Spinal cord (tissue), 9 donors: ENCODE measurements at regions not wholly inside any gene's neighbourhood (a gene's known extent, or its start where the extent isn't known, plus 50 kb on each side); places are given as distances from the start of the nearest gene placed in this dataset.

Source experiments
- DNase-seq, 6 donors: peaks; one replicate each; pipeline versions ENCODE4 v3.0.0 to v3.0.0-alpha.2; 2013 to 2015; ENCODE audit warnings: low spot score in 6 of 6, low read depth in 4 of 6
- H3K27ac ChIP-seq: one replicate; pipeline ENCODE4 v1.5.1; 2013; ENCODE audit warnings: low read depth, low read length, control low read depth
- H3K27me3 ChIP-seq: one replicate; pipeline ENCODE4 v1.6.1; 2013; ENCODE audit warnings: low read length; ENCODE audit not compliant: control insufficient read depth, insufficient read depth
- H3K36me3 ChIP-seq: one replicate; pipeline ENCODE4 v1.6.1; 2013; ENCODE audit warnings: low read length; ENCODE audit not compliant: control insufficient read depth, insufficient read depth
- H3K4me1 ChIP-seq: one replicate; pipeline ENCODE4 v1.6.1; 2013; ENCODE audit warnings: low read length; ENCODE audit not compliant: control insufficient read depth, insufficient read depth
- H3K4me3 ChIP-seq: one replicate; pipeline ENCODE4 v1.5.1; 2013; ENCODE audit warnings: low read depth, low read length, control low read depth
- H3K9me3 ChIP-seq: one replicate; pipeline ENCODE4 v1.6.1; 2013; ENCODE audit warnings: low read length; ENCODE audit not compliant: control insufficient read depth, insufficient read depth
- WGBS: methylation state at CpG from one replicate; pipeline ENCODE4 v1.1.5; 2013; ENCODE audit warnings: missing lambda C conversion rate; ENCODE audit not compliant: insufficient coverage; 5-methylcytosine and 5-hydroxymethylcytosine counted together
- donor health status: healthy.

GRCh38 chr2:123808243-123808642 lies 216.8 kb upstream of the CNTNAP5 start:
- no peak for DNase-seq
- H3K4me1 ChIP-seq: no peaks in the 10 kb centered on the region
- H3K4me3 ChIP-seq: no peak overlapping the region
- 100% methylated on average over 2 of the region's 2 CpGs for WGBS
- H3K27ac ChIP-seq: no peak overlapping the region
- no peaks in the 10 kb centered on the region for H3K27me3 ChIP-seq
- peaks cover 4% of the 10 kb centered on the region for H3K9me3 ChIP-seq
- no peaks in the 10 kb centered on the region for H3K36me3 ChIP-seq

DNA sequence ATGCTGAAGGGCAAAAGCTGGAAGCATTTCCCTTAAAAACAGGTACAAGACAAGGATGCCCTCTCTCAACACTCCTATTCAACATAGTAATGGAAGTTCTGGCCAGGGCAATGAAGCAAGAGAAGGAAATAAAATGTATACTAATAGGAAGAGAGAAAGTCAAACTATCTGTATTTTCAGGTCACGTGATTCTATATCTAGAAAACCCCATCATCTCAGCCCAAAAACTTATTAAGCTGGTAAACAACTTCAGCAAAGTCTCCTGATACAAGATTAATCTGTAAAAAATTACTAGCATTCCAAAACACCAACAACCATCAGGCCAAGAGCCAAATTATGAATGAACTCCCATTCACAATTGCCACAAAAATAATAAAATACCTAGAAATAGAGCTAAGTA lies 213.2 kb upstream of the CNTNAP5 start:
- no peak overlapping the region for H3K27ac ChIP-seq
- H3K36me3 ChIP-seq: no peaks in the 10 kb centered on the region
- H3K9me3 ChIP-seq: peaks cover 2% of the 10 kb centered on the region
- no peaks in the 10 kb centered on the region for H3K27me3 ChIP-seq
- no CpG with 5 or more reads among the region's 1 CpG for WGBS
- DNase-seq: no peak
- H3K4me1 ChIP-seq: no peaks in the 10 kb centered on the region
- no peak overlapping the region for H3K4me3 ChIP-seq

GRCh38 chr2:123816203-123816602 lies 208.9 kb upstream of the CNTNAP5 start:
- Histone ChIP-seq H3K27me3 (no peaks in the 10 kb centered on the region), H3K4me3 (no peak overlapping the region), H3K36me3 (no peaks in the 10 kb centered on the region), H3K27ac (no peak overlapping the region), H3K9me3 (no peaks in the 10 kb centered on the region), H3K4me1 (no peaks in the 10 kb centered on the region)
- DNase-seq: peak in 2 of 6 donors; percentile 22 to 38
- WGBS: no CpG with 5 or more reads among the region's 1 CpG

- H3K36me3 ChIP-seq: no peaks in the 10 kb centered on the region
- H3K27ac ChIP-seq: no peak overlapping the region
- DNase-seq: peak in 1 of 6 donors; percentile 62
- H3K4me3 ChIP-seq: no peak overlapping the region
- no peaks in the 10 kb centered on the region for H3K4me1 ChIP-seq
- H3K27me3 ChIP-seq: no peaks in the 10 kb centered on the region
- no peaks in the 10 kb centered on the region for H3K9me3 ChIP-seq
These were observed 208.2 kb upstream of the CNTNAP5 start for GRCh38 chr2:123816928-123817327.

- no peak overlapping the region for H3K4me3 ChIP-seq
- no peak overlapping the region for H3K27ac ChIP-seq
- H3K9me3 ChIP-seq: no peaks in the 10 kb centered on the region
- H3K36me3 ChIP-seq: no peaks in the 10 kb centered on the region
- no peaks in the 10 kb centered on the region for H3K4me1 ChIP-seq
- no peak for DNase-seq
- no peaks in the 10 kb centered on the region for H3K27me3 ChIP-seq
- 98% methylated on average over 22 of the region's 26 CpGs for WGBS
These were observed 198.3 kb upstream of the CNTNAP5 start for GRCh38 chr2:123826729-123827271.

DNA sequence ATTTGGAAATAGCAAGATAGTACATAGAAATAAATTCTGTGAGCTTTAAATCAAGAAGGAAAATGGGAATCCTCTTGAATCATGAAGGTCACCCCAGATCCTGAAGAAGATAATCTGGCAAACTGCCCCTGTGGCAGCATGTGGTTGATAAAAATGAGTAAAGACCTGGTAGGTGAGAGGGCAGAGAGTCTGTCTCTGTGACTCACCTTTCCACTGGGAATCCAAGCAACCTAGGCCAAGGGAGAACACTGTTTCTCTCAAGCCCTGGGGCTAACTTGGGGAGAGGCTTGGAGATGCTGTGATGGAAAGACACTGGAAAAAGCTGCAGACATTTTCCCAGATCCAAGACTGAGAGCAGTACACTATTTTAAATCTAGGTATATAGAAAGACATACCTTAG lies 185.8 kb upstream of the CNTNAP5 start:
- H3K4me3 ChIP-seq: no peak overlapping the region
- no peak for DNase-seq
- no peaks in the 10 kb centered on the region for H3K27me3 ChIP-seq
- peaks cover 9% of the 10 kb centered on the region for H3K9me3 ChIP-seq
- H3K4me1 ChIP-seq: no peaks in the 10 kb centered on the region
- no peaks in the 10 kb centered on the region for H3K36me3 ChIP-seq
- H3K27ac ChIP-seq: no peak overlapping the region

DNA sequence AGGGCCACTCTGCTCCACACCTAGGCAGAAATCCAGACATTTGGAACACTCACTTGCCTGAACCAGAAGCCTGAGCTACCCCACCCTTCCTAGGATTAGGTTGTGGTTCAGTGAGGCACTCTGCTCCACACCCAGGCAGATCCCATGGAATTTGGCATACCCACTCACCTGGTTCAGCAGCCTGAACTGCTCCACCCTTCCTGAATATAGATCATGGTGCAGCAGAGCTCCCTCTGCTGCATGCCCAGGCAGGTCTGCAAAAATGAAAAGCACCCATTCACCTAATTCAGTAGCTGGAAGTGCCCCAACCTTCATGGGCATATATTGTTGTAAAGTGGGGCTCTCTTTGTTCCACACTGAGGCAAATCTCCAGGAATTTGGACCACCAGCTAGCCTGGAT lies 185.1 kb upstream of the CNTNAP5 start:
- Histone ChIP-seq H3K27me3 (no peaks in the 10 kb centered on the region), H3K4me1 (no peaks in the 10 kb centered on the region), H3K9me3 (peaks cover 9% of the 10 kb centered on the region), H3K4me3 (no peak overlapping the region), H3K36me3 (no peaks in the 10 kb centered on the region), H3K27ac (no peak overlapping the region)
- DNase-seq: no peak

DNA sequence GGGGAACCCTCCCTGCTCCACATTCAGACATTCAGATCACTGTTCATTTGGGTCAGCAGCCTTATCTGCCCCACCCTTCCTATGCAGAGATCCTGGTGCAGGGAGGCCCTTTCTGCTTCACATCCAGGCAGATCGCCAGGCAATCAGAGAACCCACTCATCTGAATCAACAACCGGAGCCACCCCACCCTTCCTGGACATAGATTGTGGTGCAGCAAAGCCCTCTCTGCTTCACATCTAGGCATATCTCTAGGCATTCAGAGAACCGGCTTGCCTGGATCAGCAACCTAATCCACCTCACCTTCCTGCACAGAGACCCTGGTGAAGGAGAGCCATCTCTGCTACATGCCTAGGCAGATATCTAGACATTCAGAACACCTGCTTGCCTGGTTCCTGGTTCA lies 184.5 kb upstream of the CNTNAP5 start:
- Histone ChIP-seq H3K36me3 (no peaks in the 10 kb centered on the region), H3K4me3 (no peak overlapping the region), H3K27me3 (no peaks in the 10 kb centered on the region), H3K27ac (no peak overlapping the region), H3K9me3 (peaks cover 9% of the 10 kb centered on the region), H3K4me1 (no peaks in the 10 kb centered on the region)
- 100% methylated on average over 3 of the region's 3 CpGs for WGBS
- no peak for DNase-seq

GRCh38 chr2:123851281-123851680 lies 173.8 kb upstream of the CNTNAP5 start:
- DNase-seq: no peak
- no peaks in the 10 kb centered on the region for H3K4me1 ChIP-seq
- no peaks in the 10 kb centered on the region for H3K27me3 ChIP-seq
- no peak overlapping the region for H3K27ac ChIP-seq
- no peaks in the 10 kb centered on the region for H3K36me3 ChIP-seq
- peaks cover 2% of the 10 kb centered on the region for H3K9me3 ChIP-seq
- WGBS: no CpG with 5 or more reads among the region's 1 CpG
- no peak overlapping the region for H3K4me3 ChIP-seq

GRCh38 chr2:123853161-123853560 lies 171.9 kb upstream of the CNTNAP5 start:
- no peak for DNase-seq
- H3K36me3 ChIP-seq: no peaks in the 10 kb centered on the region
- H3K4me1 ChIP-seq: no peaks in the 10 kb centered on the region
- H3K27ac ChIP-seq: no peak overlapping the region
- WGBS: no CpG with 5 or more reads among the region's 1 CpG
- H3K9me3 ChIP-seq: peaks cover 5% of the 10 kb centered on the region
- no peaks in the 10 kb centered on the region for H3K27me3 ChIP-seq
- no peak overlapping the region for H3K4me3 ChIP-seq
